CD14-positive monocyte (primary cell): ENCODE measurements at regions not wholly inside any gene's neighbourhood (a gene's known extent, or its start where the extent isn't known, plus 50 kb on each side); places are given as distances from the start of the nearest gene placed in this dataset.

Experiments
- DNase-seq, 3 donors: peaks; one replicate each; pipeline ENCODE4 v3.0.0-alpha.2; 2011 to 2022
- H2AFZ ChIP-seq: 2 replicates; pipeline ENCODE4 v1.6.0; 2012; ENCODE audit warnings: mild to moderate bottlenecking, low read depth, low read length, inconsistent platforms; ENCODE audit not compliant: insufficient read depth, poor library complexity, severe bottlenecking
- H3K27ac ChIP-seq, 2 donors: 1 replicate in 1 of 2; 2 replicates in 1 of 2; pipeline ENCODE4 v1.5.1; 2012 to 2013; ENCODE audit warnings: low read length in 2 of 2, control low read depth in 1 of 2, inconsistent platforms in 1 of 2, low read depth in 1 of 2, mild to moderate bottlenecking in 1 of 2
- H3K27me3 ChIP-seq, 2 donors: one replicate each; pipeline versions ENCODE4 v1.6.0 to v1.6.1; 2011 to 2013; ENCODE audit warnings: low read length in 2 of 2; ENCODE audit not compliant: control insufficient read depth in 2 of 2, insufficient read depth in 2 of 2
- H3K36me3 ChIP-seq, 2 donors: replicated peaks in 1 of 2; 1 replicate in 1 of 2; 2 replicates in 1 of 2; pipeline versions ENCODE4 v1.5.1 to v1.6.1; 2012 to 2013; ENCODE audit warnings: low read length in 2 of 2, control low read depth in 1 of 2, inconsistent platforms in 1 of 2, mild to moderate bottlenecking in 1 of 2; ENCODE audit not compliant: insufficient read depth in 2 of 2, control insufficient read depth in 1 of 2
- H3K4me1 ChIP-seq, 2 donors: 1 replicate in 1 of 2; 2 replicates in 1 of 2; pipeline versions ENCODE4 v1.5.1 to v1.6.1; 2012 to 2013; ENCODE audit warnings: low read length in 2 of 2, control low read depth in 1 of 2, inconsistent platforms in 1 of 2, mild to moderate bottlenecking in 1 of 2, moderate library complexity in 1 of 2; ENCODE audit not compliant: insufficient read depth in 2 of 2, control insufficient read depth in 1 of 2
- H3K4me2 ChIP-seq: replicated peaks from 2 replicates; pipeline ENCODE3; 2012; ENCODE audit warnings: low read length, moderate library complexity, mild to moderate bottlenecking; ENCODE audit not compliant: poor library complexity, severe bottlenecking; ENCODE audit errors: extremely low read depth
- H3K4me3 ChIP-seq, 3 experiments: fragments of 200-600 bp in 1 of 3; sonication (generic) in 1 of 3; replicated peaks in 1 of 3; 1 replicate in 2 of 3; 2 replicates in 1 of 3; pipeline ENCODE4 v1.5.1; 2011 to 2013; ENCODE audit warnings: low read length in 3 of 3, mild to moderate bottlenecking in 3 of 3, control low read depth in 2 of 3, low read depth in 2 of 3, inconsistent platforms in 1 of 3, moderate library complexity in 1 of 3
- H3K79me2 ChIP-seq: 2 replicates; pipeline ENCODE4 v1.6.0; 2012; ENCODE audit warnings: mild to moderate bottlenecking, control low read depth, inconsistent platforms, low read length, moderate library complexity; ENCODE audit not compliant: insufficient read depth
- H3K9ac ChIP-seq: 2 replicates; pipeline ENCODE4 v1.6.0; 2017; ENCODE audit warnings: low read length, mild to moderate bottlenecking; ENCODE audit not compliant: insufficient read depth, poor library complexity, severe bottlenecking
- H3K9me3 ChIP-seq, 2 donors: replicated peaks in 1 of 2; 1 replicate in 1 of 2; 2 replicates in 1 of 2; pipeline versions ENCODE4 v1.5.1 to v1.6.1; 2012 to 2013; ENCODE audit warnings: low read length in 2 of 2, control low read depth in 1 of 2; ENCODE audit not compliant: control insufficient read depth in 1 of 2, insufficient read depth in 1 of 2
- H4K20me1 ChIP-seq: 2 replicates; pipeline ENCODE4 v1.6.0; 2012; ENCODE audit warnings: mild to moderate bottlenecking, low read length, control low read depth, moderate library complexity; ENCODE audit not compliant: insufficient read depth
- H3K27ac Mint-ChIP-seq, 7 donors: one replicate each; pipeline ENCODE4 v1.8.0; 2020; ENCODE audit warnings: mild to moderate bottlenecking in 7 of 7, mixed read lengths in 7 of 7, moderate library complexity in 6 of 7, inconsistent platforms in 2 of 7
- H3K27me3 Mint-ChIP-seq, 3 donors: one replicate each; pipeline ENCODE4 v1.8.0; 2021 to 2022; ENCODE audit warnings: low read depth in 3 of 3, mild to moderate bottlenecking in 3 of 3, mixed read lengths in 3 of 3, moderate library complexity in 3 of 3, inconsistent platforms in 1 of 3
- H3K36me3 Mint-ChIP-seq, 2 donors: one replicate each; pipeline ENCODE4 v1.8.0; 2020; ENCODE audit warnings: mixed read lengths in 2 of 2, inconsistent platforms in 1 of 2, mild to moderate bottlenecking in 1 of 2
- H3K4me1 Mint-ChIP-seq: one replicate; pipeline ENCODE4 v1.8.0; 2020; ENCODE audit warnings: mild to moderate bottlenecking, mixed read lengths
- H3K4me3 Mint-ChIP-seq, 2 donors: one replicate each; pipeline ENCODE4 v1.8.0; 2020; ENCODE audit warnings: mild to moderate bottlenecking in 2 of 2, mixed read lengths in 2 of 2, moderate library complexity in 1 of 2
- H3K9me3 Mint-ChIP-seq, 7 donors: one replicate each; pipeline ENCODE4 v1.8.0; 2020 to 2022; ENCODE audit warnings: mixed read lengths in 7 of 7, mild to moderate bottlenecking in 6 of 7, moderate library complexity in 6 of 7, inconsistent platforms in 2 of 7
- CTCF ChIP-seq: fragments of 200-600 bp; IDR thresholded peaks from one replicate; pipeline ENCODE4 v1.8.0; 2022; ENCODE audit warnings: antibody characterized with exemption, mild to moderate bottlenecking
- WGBS: methylation state at CpG from one replicate; pipeline ENCODE4 v1.1.5; 2013; ENCODE audit warnings: missing lambda C conversion rate; ENCODE audit not compliant: insufficient coverage; 5-methylcytosine and 5-hydroxymethylcytosine counted together
- intact Hi-C, 2 donors: fragments of 100-400 bp; cut with micrococcal nuclease; formaldehyde crosslinking; loops; one replicate each; pipeline versions ENCODE4 v1.15.0 to v1.15.1; 2023

- Histone ChIP-seq H2AFZ (no peak overlapping the region), H3K4me2 (no peak overlapping the region), H3K4me3 (no peak overlapping the region), H3K27ac (no peak overlapping the region), H3K36me3 (no peaks in the 10 kb centered on the region), H3K4me1 (no peaks in the 10 kb centered on the region), H3K9ac (no peak overlapping the region), H4K20me1 (no peaks in the 10 kb centered on the region), H3K9me3 (peaks cover 0 to 23% of the 10 kb centered on the region in 2 donors), H3K27me3 (no peaks in the 10 kb centered on the region), H3K79me2 (no peaks in the 10 kb centered on the region)
- Mint-ChIP-seq H3K36me3 (no peaks in the 10 kb centered on the region), H3K27me3 (peaks cover 0 to 2% (median 0%) of the 10 kb centered on the region in 3 donors), H3K27ac (no peak overlapping the region), H3K9me3 (peaks cover 2 to 17% (median 12%) of the 10 kb centered on the region in 7 donors), H3K4me1 (no peaks in the 10 kb centered on the region), H3K4me3 (no peak overlapping the region)
- no peak for TF ChIP-seq CTCF
- intact Hi-C loops: no loop called here
- DNase-seq: no peak
- WGBS: 94% methylated on average over 2 of the region's 7 CpGs
These were observed 575.1 kb downstream of the EFNB2 start for GRCh38 chr13:105960326-105960725.

- Mint-ChIP-seq H3K36me3 (no peaks in the 10 kb centered on the region), H3K4me1 (no peaks in the 10 kb centered on the region), H3K9me3 (peaks cover 4 to 19% (median 10%) of the 10 kb centered on the region in 7 donors), H3K27ac (no peak overlapping the region), H3K4me3 (no peak overlapping the region), H3K27me3 (peaks cover 0 to 2% (median 0%) of the 10 kb centered on the region in 3 donors)
- Histone ChIP-seq H3K4me1 (no peaks in the 10 kb centered on the region), H3K27ac (no peak overlapping the region), H3K4me3 (no peak overlapping the region), H3K9ac (no peak overlapping the region), H2AFZ (no peak overlapping the region), H3K79me2 (no peaks in the 10 kb centered on the region), H3K9me3 (peaks cover under 1 to 27% of the 10 kb centered on the region in 2 donors), H3K4me2 (no peak overlapping the region), H4K20me1 (no peaks in the 10 kb centered on the region), H3K27me3 (no peaks in the 10 kb centered on the region), H3K36me3 (no peaks in the 10 kb centered on the region)
- WGBS: 83% methylated on average over 1 of the region's 6 CpGs
- intact Hi-C loops: no loop called here
- DNase-seq: no peak
- no peak for TF ChIP-seq CTCF
These were observed 575.6 kb downstream of the EFNB2 start for GRCh38 chr13:105959876-105960275.
